GM19468 (cell line): ENCODE measurements at regions not wholly inside any gene's neighbourhood (a gene's known extent, or its start where the extent isn't known, plus 50 kb on each side); places are given as distances from the start of the nearest gene placed in this dataset.
A peak's percentile ranks its signal among the peaks of the same experiment; 100 is the strongest.

Experiments used
- ATAC-seq: cut with Tn5 transposase; IDR thresholded peaks from one replicate; pipeline ENCODE4 v1.9.1; 2021; ENCODE audit warnings: mild to moderate bottlenecking, moderate library complexity, moderate number of reproducible peaks; ENCODE audit not compliant: unreplicated experiment; ENCODE audit errors: extremely low read depth

- ATAC-seq = no peak
Observed at GRCh38 chr14:42277840-42278239, 671.2 kb downstream of the LRFN5 start.

- no peak for ATAC-seq
Observed at GRCh38 chr14:42269234-42269633, 662.6 kb downstream of the LRFN5 start.

- no peak for ATAC-seq
Observed at GRCh38 chr14:42248131-42248530, 641.5 kb downstream of the LRFN5 start.

- no peak for ATAC-seq
Observed at GRCh38 chr14:42241101-42241500, 634.4 kb downstream of the LRFN5 start.

- ATAC-seq = no peak
Observed at GRCh38 chr14:42229976-42230375, 623.3 kb downstream of the LRFN5 start.

GRCh38 chr14:42229294-42229693, 622.6 kb downstream of the LRFN5 start:
- no peak for ATAC-seq

- ATAC-seq = no peak
Observed at GRCh38 chr14:42228611-42229010, 621.9 kb downstream of the LRFN5 start.

GRCh38 chr14:42224053-42224888, 617.6 kb downstream of the LRFN5 start:
- ATAC-seq = no peak

GRCh38 chr14:42222924-42223471, 616.3 kb downstream of the LRFN5 start:
- ATAC-seq = peak; percentile 94

- no peak for ATAC-seq
Observed at GRCh38 chr14:42214981-42215491, 608.4 kb downstream of the LRFN5 start.

GRCh38 chr14:42200957-42201356, 594.3 kb downstream of the LRFN5 start:
- ATAC-seq = no peak

- ATAC-seq = no peak
Observed at GRCh38 chr14:42198010-42198409, 591.3 kb downstream of the LRFN5 start.

GRCh38 chr14:42192738-42193653, 586.3 kb downstream of the LRFN5 start:
- ATAC-seq = no peak

- no peak for ATAC-seq
Observed at GRCh38 chr14:42190744-42191143, 584.1 kb downstream of the LRFN5 start.

- ATAC-seq = no peak
Observed at GRCh38 chr14:42187846-42188245, 581.2 kb downstream of the LRFN5 start.

GRCh38 chr14:42185718-42186117, 579.0 kb downstream of the LRFN5 start:
- ATAC-seq = no peak

GRCh38 chr14:42174357-42174756, 567.7 kb downstream of the LRFN5 start:
- ATAC-seq = no peak

GRCh38 chr14:42173206-42173605, 566.5 kb downstream of the LRFN5 start:
- ATAC-seq = no peak

- no peak for ATAC-seq
Observed at GRCh38 chr14:42172304-42172703, 565.6 kb downstream of the LRFN5 start.

GRCh38 chr14:42163136-42163535, 556.5 kb downstream of the LRFN5 start:
- no peak for ATAC-seq

GRCh38 chr14:42159138-42159537, 552.5 kb downstream of the LRFN5 start:
- no peak for ATAC-seq
